GM12875 (cell line): ENCODE measurements at regions not wholly inside any gene's neighbourhood (a gene's known extent, or its start where the extent isn't known, plus 50 kb on each side); places are given as distances from the start of the nearest gene placed in this dataset.

Source experiments
- H3K4me3 ChIP-seq: one replicate; pipeline ENCODE4 v1.5.1; 2011; ENCODE audit warnings: low read depth, low read length, control low read depth
- CTCF ChIP-seq: IDR thresholded peaks from 2 replicates; pipeline ENCODE4 v1.5.1; 2011; ENCODE audit warnings: low read depth, mild to moderate bottlenecking, control low read depth, inconsistent platforms, low read length, moderate library complexity, borderline replicate concordance; ENCODE audit not compliant: insufficient read depth

DNA sequence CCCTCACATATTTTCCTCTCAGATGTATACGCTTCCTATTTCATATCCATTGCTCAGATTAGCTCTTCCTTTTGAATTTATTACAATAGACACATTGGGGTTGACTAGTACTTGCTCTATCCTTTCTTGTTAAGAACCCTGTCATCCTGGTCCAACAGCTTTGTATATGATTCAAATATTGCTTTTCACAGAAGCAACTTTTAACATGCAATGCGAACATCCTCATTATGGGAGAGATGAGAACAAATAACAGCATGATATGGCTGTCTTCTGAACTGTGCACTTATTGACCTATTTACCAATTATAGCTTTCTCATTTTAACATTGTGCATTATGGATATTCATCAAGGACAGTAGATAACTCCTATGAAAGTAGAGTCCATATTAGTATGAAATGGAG lies 510.8 kb downstream of the PTPRC start:
- no peak overlapping the region for H3K4me3 ChIP-seq
- TF ChIP-seq CTCF: no peak

DNA sequence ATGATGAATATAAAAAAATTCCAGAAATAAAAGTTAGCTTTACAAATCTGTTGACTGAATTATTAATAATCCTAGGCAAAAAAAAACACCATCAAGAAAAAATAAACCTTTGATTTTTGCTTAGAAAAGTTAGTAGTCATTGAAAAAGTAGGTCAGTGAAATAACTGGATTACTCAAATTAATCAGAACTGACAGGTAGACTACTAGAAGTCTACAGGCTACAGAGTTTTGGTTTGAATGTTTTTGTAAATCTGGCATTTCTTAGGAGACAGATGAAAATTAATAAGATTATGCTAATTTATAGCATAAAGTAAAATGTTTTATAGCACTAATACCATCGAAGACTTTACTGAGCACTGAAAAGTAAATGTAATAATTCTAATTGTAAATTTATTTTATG lies 511.9 kb downstream of the PTPRC start:
- H3K4me3 ChIP-seq: no peak overlapping the region
- no peak for TF ChIP-seq CTCF

GRCh38 chr1:199151634-199152425 lies 513.0 kb downstream of the PTPRC start:
- TF ChIP-seq CTCF: no peak
- H3K4me3 ChIP-seq: no peak overlapping the region

DNA sequence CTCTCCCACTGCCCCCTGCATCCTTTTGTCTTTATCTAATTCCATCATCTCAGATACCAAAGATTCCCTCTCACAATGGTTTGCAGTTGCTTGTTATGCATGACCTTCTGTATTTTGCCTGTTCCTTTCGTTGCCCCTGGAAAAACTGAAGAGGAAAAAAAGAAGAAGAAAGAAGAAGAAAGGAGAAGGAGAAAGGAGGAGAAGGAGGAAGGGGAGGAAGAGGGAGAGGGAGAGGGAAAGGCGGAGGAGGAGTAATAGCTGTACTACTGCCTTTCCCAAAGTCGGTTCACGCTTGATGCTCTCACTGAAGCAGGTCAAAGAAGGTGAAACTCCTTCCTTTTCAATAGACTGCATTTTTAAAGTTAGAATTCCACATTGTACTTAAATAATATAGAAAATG lies 513.8 kb downstream of the PTPRC start:
- no peak overlapping the region for H3K4me3 ChIP-seq
- TF ChIP-seq CTCF: no peak

DNA sequence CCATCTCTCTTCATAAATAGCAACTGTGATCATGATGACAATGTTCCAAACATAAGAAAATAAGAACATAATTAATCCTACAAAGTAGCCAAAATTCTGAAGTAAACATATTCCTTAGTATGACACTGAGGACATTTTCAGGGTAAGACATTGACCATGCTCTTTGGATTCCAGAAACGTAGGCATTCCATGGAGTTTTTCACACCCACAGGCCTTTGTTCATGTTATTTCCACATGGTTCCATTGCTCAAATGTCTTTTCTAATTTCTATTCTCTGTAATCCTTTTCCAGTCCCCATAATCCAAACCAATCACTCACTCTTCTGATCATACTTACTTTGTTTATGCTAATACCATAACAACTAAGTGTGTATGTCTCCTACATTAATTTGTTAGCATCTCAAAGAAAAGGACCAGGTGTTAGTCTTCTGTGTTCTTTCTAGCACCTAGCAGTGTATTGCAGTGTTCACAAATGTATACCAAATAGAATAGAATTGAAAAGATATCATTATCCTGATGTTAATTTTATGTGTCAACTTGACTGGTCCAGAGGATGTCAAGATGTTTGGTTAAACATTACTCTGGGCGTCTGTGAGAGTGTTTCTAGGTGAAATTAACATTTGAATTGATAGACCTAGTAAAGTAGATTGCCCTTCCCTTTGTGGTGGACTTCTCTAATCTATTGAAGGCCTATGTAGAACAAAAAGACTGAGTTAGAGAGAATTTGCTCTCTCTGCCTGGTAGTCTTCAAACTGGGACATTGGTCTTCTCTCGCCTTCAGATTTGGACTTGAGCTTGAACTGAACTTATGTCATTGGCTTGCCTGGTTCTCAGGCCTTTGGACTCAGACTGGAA lies 516.6 kb downstream of the PTPRC start:
- no peak overlapping the region for H3K4me3 ChIP-seq
- TF ChIP-seq CTCF: no peak

GRCh38 chr1:199157494-199157893 lies 518.7 kb downstream of the PTPRC start:
- no peak overlapping the region for H3K4me3 ChIP-seq
- TF ChIP-seq CTCF: no peak
